H1 (cell line): ENCODE measurements at regions not wholly inside any gene's neighbourhood (a gene's known extent, or its start where the extent isn't known, plus 50 kb on each side); places are given as distances from the start of the nearest gene placed in this dataset.

Experiments used
- CTCF ChIA-PET: fragments of 300-600 bp; sonication (Branson Sonifier 250); formaldehyde crosslinking; loops from one replicate; lab custom pipeline; 2021; ENCODE audit not compliant: partially characterized antibody; lab: Charles Lee
- POLR2A ChIA-PET: fragments of 300-600 bp; sonication (Branson Sonifier 250); formaldehyde crosslinking; loops from one replicate; lab custom pipeline; 2021; ENCODE audit warnings: inconsistent platforms; ENCODE audit not compliant: partially characterized antibody; lab: Charles Lee
- DNase-seq, 2 experiments: peaks; one replicate each; pipeline versions ENCODE4 v3.0.0 to v3.0.0-alpha.2; 2010 to 2022; ENCODE audit warnings: low spot score in 2 of 2, low read depth in 1 of 2, mixed read lengths in 1 of 2
- FAIRE-seq: peaks from 2 replicates; lab custom pipeline; 2011; peaks lifted over from hg19 to GRCh38; lab: Jason Lieb, UNC
- H2AFZ ChIP-seq: 2 replicates; pipeline ENCODE4 v1.8.1; 2012; ENCODE audit warnings: low read length, inconsistent platforms
- H2AK5ac ChIP-seq: 2 replicates; pipeline ENCODE4 v1.6.1; 2013; ENCODE audit warnings: low read depth, low read length
- H2BK120ac ChIP-seq: replicated peaks from 2 replicates; pipeline ENCODE3; 2013; ENCODE audit warnings: low read depth, low read length, inconsistent platforms
- H2BK12ac ChIP-seq: 2 replicates; pipeline ENCODE4 v1.6.1; 2013; ENCODE audit warnings: low read depth, low read length
- H2BK15ac ChIP-seq: 2 replicates; pipeline ENCODE4 v1.6.1; 2013; ENCODE audit warnings: low read length
- H2BK20ac ChIP-seq: 2 replicates; pipeline ENCODE4 v1.6.1; 2013; ENCODE audit warnings: low read length
- H2BK5ac ChIP-seq: 2 replicates; pipeline ENCODE4 v1.6.1; 2013; ENCODE audit warnings: low read depth, low read length
- H3K14ac ChIP-seq: 2 replicates; pipeline ENCODE4 v1.6.1; 2013; ENCODE audit warnings: inconsistent platforms; ENCODE audit not compliant: insufficient read length
- H3K18ac ChIP-seq: 2 replicates; pipeline ENCODE4 v1.6.1; 2013; ENCODE audit warnings: low read length; ENCODE audit errors: extremely low read depth
- H3K23ac ChIP-seq: 2 replicates; pipeline ENCODE4 v1.6.1; 2013; ENCODE audit warnings: inconsistent platforms; ENCODE audit not compliant: insufficient read length
- H3K23me2 ChIP-seq: 2 replicates; pipeline ENCODE4 v1.6.1; 2013; ENCODE audit warnings: low read depth, low read length
- H3K27ac ChIP-seq: 2 replicates; pipeline ENCODE4 v1.6.1; 2011; ENCODE audit warnings: low read depth, low read length, inconsistent platforms
- H3K27me3 ChIP-seq, 4 experiments: replicated peaks in 1 of 4; 1 replicate in 1 of 4; 2 replicates in 3 of 4; pipeline versions ENCODE4 v1.6.1 to v1.8.1; 2011 to 2013; ENCODE audit warnings: low read length in 3 of 4, mild to moderate bottlenecking in 3 of 4, inconsistent platforms in 2 of 4, mixed read lengths in 2 of 4, moderate library complexity in 1 of 4; ENCODE audit not compliant: control insufficient read depth in 3 of 4, insufficient read depth in 3 of 4; ENCODE audit errors: extremely low read depth in 1 of 4
- H3K36me3 ChIP-seq, 4 experiments: 2 replicates each; pipeline versions ENCODE4 v1.6.1 to v1.8.1; 2011 to 2013; ENCODE audit warnings: mild to moderate bottlenecking in 4 of 4, low read length in 3 of 4, moderate library complexity in 2 of 4, control low read depth in 1 of 4, inconsistent platforms in 1 of 4; ENCODE audit not compliant: insufficient read depth in 4 of 4, control insufficient read depth in 2 of 4
- H3K4ac ChIP-seq: replicated peaks from 2 replicates; pipeline ENCODE3; 2013; ENCODE audit warnings: low read length, low read depth, mixed read lengths, inconsistent platforms; ENCODE audit not compliant: insufficient read length
- H3K4me1 ChIP-seq, 4 experiments: replicated peaks in 1 of 4; 1 replicate in 1 of 4; 2 replicates in 3 of 4; pipeline versions ENCODE4 v1.6.1 to v1.8.1; 2011 to 2013; ENCODE audit warnings: low read length in 3 of 4, inconsistent platforms in 2 of 4, mixed read lengths in 1 of 4; ENCODE audit not compliant: insufficient read depth in 4 of 4, control insufficient read depth in 3 of 4
- H3K4me2 ChIP-seq, 2 experiments: 2 replicates each; pipeline versions ENCODE4 v1.6.1 to v1.8.1; 2011 to 2013; ENCODE audit warnings: low read depth in 2 of 2, low read length in 2 of 2, control low read depth in 1 of 2, inconsistent platforms in 1 of 2, mild to moderate bottlenecking in 1 of 2; ENCODE audit not compliant: insufficient read depth in 1 of 2
- H3K4me3 ChIP-seq, 4 experiments: fragments of 200-600, 300-600 bp in 1 of 4; sonication (generic), shearing (Covaris generic), sonication (Bioruptor Twin) in 1 of 4; 2 replicates each; pipeline versions ENCODE4 v1.5.1 to v1.8.1; 2011 to 2016; ENCODE audit warnings: low read length in 4 of 4, low read depth in 3 of 4, control low read depth in 2 of 4, inconsistent platforms in 2 of 4, mild to moderate bottlenecking in 2 of 4, mixed read lengths in 1 of 4, moderate library complexity in 1 of 4; ENCODE audit not compliant: insufficient read depth in 2 of 4; ENCODE audit errors: extremely low read depth in 1 of 4
- H3K56ac ChIP-seq: replicated peaks from 2 replicates; pipeline ENCODE3; 2013; ENCODE audit warnings: low read depth, mild to moderate bottlenecking, mixed read lengths, low read length, inconsistent platforms; ENCODE audit not compliant: insufficient read length
- H3K79me1 ChIP-seq: 2 replicates; pipeline ENCODE4 v1.6.1; 2013; ENCODE audit warnings: low read depth, low read length, control low read depth
- H3K79me2 ChIP-seq, 2 experiments: 2 replicates each; pipeline versions ENCODE4 v1.6.1 to v1.8.1; 2012 to 2013; ENCODE audit warnings: low read length in 2 of 2, mild to moderate bottlenecking in 2 of 2, inconsistent platforms in 1 of 2; ENCODE audit not compliant: insufficient read depth in 2 of 2, control insufficient read depth in 1 of 2
- H3K9ac ChIP-seq, 4 experiments: replicated peaks in 1 of 4; 1 replicate in 1 of 4; 2 replicates in 3 of 4; pipeline versions ENCODE4 v1.6.1 to v1.8.1; 2011 to 2013; ENCODE audit warnings: low read depth in 3 of 4, low read length in 3 of 4, control low read depth in 2 of 4, mild to moderate bottlenecking in 2 of 4, moderate library complexity in 2 of 4, inconsistent platforms in 1 of 4; ENCODE audit errors: extremely low read depth in 1 of 4
- H3K9me3 ChIP-seq, 2 experiments: 2 replicates each; pipeline versions ENCODE4 v1.6.1 to v1.8.1; 2012 to 2013; ENCODE audit warnings: mild to moderate bottlenecking in 2 of 2, moderate library complexity in 2 of 2, control low read depth in 1 of 2, inconsistent platforms in 1 of 2, low read depth in 1 of 2, low read length in 1 of 2, mixed read lengths in 1 of 2; ENCODE audit not compliant: insufficient read depth in 2 of 2
- H4K20me1 ChIP-seq, 2 experiments: replicated peaks in 1 of 2; 2 replicates each; pipeline versions ENCODE3 to v1.8.1; 2011 to 2013; ENCODE audit warnings: inconsistent platforms in 2 of 2, low read length in 2 of 2, mild to moderate bottlenecking in 1 of 2; ENCODE audit not compliant: insufficient read depth in 2 of 2, control insufficient read depth in 1 of 2
- H4K5ac ChIP-seq: 2 replicates; pipeline ENCODE4 v1.6.1; 2013; ENCODE audit warnings: low read length, low read depth, mixed read lengths, inconsistent platforms; ENCODE audit not compliant: insufficient read length
- H4K8ac ChIP-seq: 2 replicates; pipeline ENCODE4 v1.8.0; 2013; ENCODE audit warnings: mild to moderate bottlenecking, moderate library complexity, low read length, inconsistent platforms; ENCODE audit not compliant: insufficient read depth; ENCODE audit errors: extremely low read depth
- H4K91ac ChIP-seq: replicated peaks from 2 replicates; pipeline ENCODE3; 2013; ENCODE audit warnings: low read length, mixed read lengths, inconsistent platforms; ENCODE audit not compliant: insufficient read length
- CBX8 ChIP-seq: fragments of 300-800, 300-1000 bp; sonication (generic); IDR thresholded peaks from 2 replicates; pipeline ENCODE4 v1.7.1; 2016; ENCODE audit warnings: low read depth, low read length, borderline replicate concordance
- EZH2 ChIP-seq: fragments of 200-600 bp; sonication (generic); IDR thresholded peaks from 2 replicates; pipeline ENCODE4 v1.7.1; 2012; ENCODE audit warnings: low read depth, mild to moderate bottlenecking, moderate library complexity, low read length, inconsistent platforms; ENCODE audit not compliant: severe bottlenecking
- FOSL1 ChIP-seq: IDR thresholded peaks from 2 replicates; pipeline ENCODE4 v1.6.1; 2011; ENCODE audit warnings: mild to moderate bottlenecking, low read depth, low read length, moderate library complexity; ENCODE audit not compliant: insufficient read depth
- GTF2F1 ChIP-seq: IDR thresholded peaks from 2 replicates; pipeline ENCODE4 v1.6.1; 2012; ENCODE audit warnings: low read depth, low read length, improper control_type of control experiment, borderline replicate concordance
- JUND ChIP-seq: IDR thresholded peaks from 2 replicates; pipeline ENCODE4 v1.6.1; 2011; ENCODE audit warnings: mild to moderate bottlenecking, improper control_type of control experiment, low read length
- NANOG ChIP-seq: IDR thresholded peaks from 2 replicates; pipeline ENCODE4 v1.6.1; 2011; ENCODE audit warnings: low read length, low read depth, mild to moderate bottlenecking, inconsistent platforms; ENCODE audit not compliant: insufficient read depth, poor library complexity, severe bottlenecking
- NRF1 ChIP-seq: IDR thresholded peaks from 2 replicates; pipeline ENCODE4 v1.6.1; 2011; ENCODE audit warnings: mild to moderate bottlenecking, low read depth, low read length, improper control_type of control experiment
- RNF2 ChIP-seq: fragments of 200-900, 300-1000 bp; sonication (generic); IDR thresholded peaks from 2 replicates; pipeline ENCODE4 v1.7.1; 2016; ENCODE audit warnings: borderline replicate concordance, low read depth, mild to moderate bottlenecking, antibody characterized with exemption, low read length; ENCODE audit not compliant: poor library complexity, severe bottlenecking; ENCODE audit errors: missing control alignments
- SIRT6 ChIP-seq: IDR thresholded peaks from one replicate; pipeline ENCODE4 v1.7.1; 2012; ENCODE audit warnings: low read length, inconsistent platforms
- TAF7 ChIP-seq: optimal IDR thresholded peaks from 2 replicates; pipeline ENCODE3; 2011; ENCODE audit warnings: low read depth, mild to moderate bottlenecking, inconsistent platforms, low read length, moderate library complexity, borderline replicate concordance
- YY1 ChIP-seq: IDR thresholded peaks from 2 replicates; pipeline ENCODE4 v1.6.1; 2011; ENCODE audit warnings: low read depth, mild to moderate bottlenecking, low read length
- WGBS, 2 experiments: shearing (Covaris generic) in 1 of 2; methylation state at CpG; one replicate each; pipeline versions ENCODE4 v1.1.6 to v1.1.7; 2013 to 2015; ENCODE audit warnings: low lambda C conversion rate in 2 of 2, mixed read lengths in 2 of 2, inconsistent platforms in 1 of 2, low coverage in 1 of 2, missing lambda C conversion rate in 1 of 2; ENCODE audit not compliant: insufficient replicate concordance in 2 of 2, insufficient coverage in 1 of 2, insufficient read length in 1 of 2; ENCODE audit errors: extremely low coverage in 1 of 2, missing lambda C conversion rate in 1 of 2; 5-methylcytosine and 5-hydroxymethylcytosine counted together
- TF ChIP-seq, protein P1 (sequence below), 3 experiments: IDR thresholded peaks; 1 replicate in 2 of 3; 2 replicates in 1 of 3; pipeline versions ENCODE4 v1.5.1 to v1.6.1; 2011; ENCODE audit warnings: low read length in 3 of 3, mild to moderate bottlenecking in 3 of 3, inconsistent platforms in 2 of 3, low read depth in 1 of 3, moderate library complexity in 1 of 3; ENCODE audit not compliant: insufficient read depth in 1 of 3; ENCODE audit errors: control extremely low read depth in 1 of 3

DNA sequence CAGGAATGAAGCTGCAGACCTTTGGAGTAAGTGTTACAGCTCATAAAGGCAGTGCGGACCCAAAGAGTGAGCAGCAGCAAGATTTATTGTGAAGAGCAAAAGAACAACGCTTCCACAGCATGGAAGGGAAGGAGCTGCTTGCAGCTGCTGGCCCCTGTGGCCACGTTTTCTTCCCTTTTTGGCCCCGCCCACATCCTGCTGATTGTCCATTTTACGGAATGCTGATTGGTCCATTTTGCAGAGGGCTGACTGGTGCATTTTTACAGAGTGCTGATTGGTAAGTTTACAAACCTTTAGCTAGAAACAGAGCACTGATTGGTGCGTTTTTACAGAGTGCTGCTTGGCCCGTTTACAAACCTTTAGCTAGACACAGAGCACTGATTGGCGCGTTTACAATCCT is 841.5 kb downstream of the CDH11 start:
- no peak overlapping the region for H2BK120ac ChIP-seq
- H4K8ac ChIP-seq, result no peak overlapping the region
- H2BK15ac ChIP-seq, result no peak overlapping the region
- H4K91ac ChIP-seq, result no peak overlapping the region
- ChIA-PET CTCF (interaction anchor here (0.6 to 1.4 kb wide), 3 partner anchors 10 to 21 kb away, joined by 3 to 4 read pairs (median 3); no protein-coding TSS in a partner anchor), POLR2A (no interaction called here)
- H2AFZ ChIP-seq, result no peak overlapping the region
- H3K79me2 ChIP-seq, result no peaks in the 10 kb centered on the region
- H3K23me2 ChIP-seq, result no peaks in the 10 kb centered on the region
- no peak overlapping the region for H3K56ac ChIP-seq
- no peak overlapping the region for H3K4me3 ChIP-seq
- no peak overlapping the region for H3K4ac ChIP-seq
- no peak overlapping the region for H3K14ac ChIP-seq
- H4K5ac ChIP-seq, result no peak overlapping the region
- H3K4me1 ChIP-seq, result no peaks in the 10 kb centered on the region
- H3K23ac ChIP-seq, result no peak overlapping the region
- H3K27ac ChIP-seq, result no peak overlapping the region
- no peak overlapping the region for H2BK20ac ChIP-seq
- 92% methylated on average over 9 of the region's 9 CpGs; no CpG with 5 or more reads in 1 of the 2 experiments for WGBS, 2 experiments
- no peak overlapping the region for H3K9ac ChIP-seq
- H3K36me3 ChIP-seq, result no peaks in the 10 kb centered on the region
- H4K20me1 ChIP-seq, result no peaks in the 10 kb centered on the region
- no peak overlapping the region for H3K18ac ChIP-seq
- H3K4me2 ChIP-seq, result no peak overlapping the region
- H3K27me3 ChIP-seq, result no peaks in the 10 kb centered on the region
- DNase-seq, result no peak
- H2AK5ac ChIP-seq, result no peak overlapping the region
- FAIRE-seq, result no peak
- no peak overlapping the region for H2BK5ac ChIP-seq
- no peaks in the 10 kb centered on the region for H3K79me1 ChIP-seq
- no peaks in the 10 kb centered on the region for H3K9me3 ChIP-seq
- H2BK12ac ChIP-seq, result no peak overlapping the region
- no peak for TF ChIP-seq SIRT6
- TF ChIP-seq JUND, result no peak
- TF ChIP-seq YY1, result no peak
- TF ChIP-seq CBX8, result no peak
- TF ChIP-seq FOSL1, result no peak
- TF ChIP-seq EZH2, result no peak
- TF ChIP-seq GTF2F1, result no peak
- no peak for TF ChIP-seq TAF7
- TF ChIP-seq, protein P1, sequence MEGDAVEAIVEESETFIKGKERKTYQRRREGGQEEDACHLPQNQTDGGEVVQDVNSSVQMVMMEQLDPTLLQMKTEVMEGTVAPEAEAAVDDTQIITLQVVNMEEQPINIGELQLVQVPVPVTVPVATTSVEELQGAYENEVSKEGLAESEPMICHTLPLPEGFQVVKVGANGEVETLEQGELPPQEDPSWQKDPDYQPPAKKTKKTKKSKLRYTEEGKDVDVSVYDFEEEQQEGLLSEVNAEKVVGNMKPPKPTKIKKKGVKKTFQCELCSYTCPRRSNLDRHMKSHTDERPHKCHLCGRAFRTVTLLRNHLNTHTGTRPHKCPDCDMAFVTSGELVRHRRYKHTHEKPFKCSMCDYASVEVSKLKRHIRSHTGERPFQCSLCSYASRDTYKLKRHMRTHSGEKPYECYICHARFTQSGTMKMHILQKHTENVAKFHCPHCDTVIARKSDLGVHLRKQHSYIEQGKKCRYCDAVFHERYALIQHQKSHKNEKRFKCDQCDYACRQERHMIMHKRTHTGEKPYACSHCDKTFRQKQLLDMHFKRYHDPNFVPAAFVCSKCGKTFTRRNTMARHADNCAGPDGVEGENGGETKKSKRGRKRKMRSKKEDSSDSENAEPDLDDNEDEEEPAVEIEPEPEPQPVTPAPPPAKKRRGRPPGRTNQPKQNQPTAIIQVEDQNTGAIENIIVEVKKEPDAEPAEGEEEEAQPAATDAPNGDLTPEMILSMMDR (IDR thresholded peaks at IDR 0.05; ENCODE audit: control extremely low read depth in 1 of 3, insufficient read depth in 1 of 3, low read depth in 1 of 3, low read length in 3 of 3), result no peak
- TF ChIP-seq RNF2, result no peak
- no peak for TF ChIP-seq NRF1
- no peak for TF ChIP-seq NANOG
